NCI-H1436 treated with DMSO at 0.1 percent for 48 hours (cell line): ENCODE measurements at regions not wholly inside any gene's neighbourhood (a gene's known extent, or its start where the extent isn't known, plus 50 kb on each side); places are given as distances from the start of the nearest gene placed in this dataset.

ENCODE experiments used
- DNase-seq: peaks from one replicate; lab custom pipeline; 2025; lab: John Stamatoyannopoulos, UW

GRCh38 chr6:82015043-82015442 lies 232.5 kb downstream of the IBTK start:
- DNase-seq, result no peak

- DNase-seq, result no peak
Observed at GRCh38 chr6:82013561-82014530, 233.7 kb downstream of the IBTK start.

- DNase-seq, result no peak
Observed at GRCh38 chr6:82006027-82006738, 241.4 kb downstream of the IBTK start.

GRCh38 chr6:82000551-82000950 lies 247.0 kb downstream of the IBTK start:
- DNase-seq, result no peak

GRCh38 chr6:81999826-82000225 lies 247.3 kb upstream of the TENT5A start:
- no peak for DNase-seq

GRCh38 chr6:81999270-81999669 lies 246.8 kb upstream of the TENT5A start:
- DNase-seq, result no peak

- no peak for DNase-seq
Observed at GRCh38 chr6:81998432-81998831, 246.0 kb upstream of the TENT5A start.

- no peak for DNase-seq
Observed at GRCh38 chr6:81997090-81997926, 244.8 kb upstream of the TENT5A start.

- DNase-seq, result no peak
Observed at GRCh38 chr6:81996414-81996813, 243.9 kb upstream of the TENT5A start.

GRCh38 chr6:81995548-81996289 lies 243.2 kb upstream of the TENT5A start:
- no peak for DNase-seq

GRCh38 chr6:81988871-81989270 lies 236.4 kb upstream of the TENT5A start:
- no peak for DNase-seq

- DNase-seq, result no peak
Observed at GRCh38 chr6:81988446-81988845, 236.0 kb upstream of the TENT5A start.

- DNase-seq, result no peak
Observed at GRCh38 chr6:81987293-81987692, 234.8 kb upstream of the TENT5A start.

- no peak for DNase-seq
Observed at GRCh38 chr6:81985191-81985590, 232.7 kb upstream of the TENT5A start.

GRCh38 chr6:81984599-81984998 lies 232.1 kb upstream of the TENT5A start:
- no peak for DNase-seq

- DNase-seq, result no peak
Observed at GRCh38 chr6:81981812-81982211, 229.3 kb upstream of the TENT5A start.

- DNase-seq, result no peak
Observed at GRCh38 chr6:81979767-81980166, 227.3 kb upstream of the TENT5A start.

GRCh38 chr6:81979329-81979728 lies 226.8 kb upstream of the TENT5A start:
- DNase-seq, result no peak

- DNase-seq, result no peak
Observed at GRCh38 chr6:81978230-81978629, 225.7 kb upstream of the TENT5A start.

- no peak for DNase-seq
Observed at GRCh38 chr6:81977486-81977885, 225.0 kb upstream of the TENT5A start.

GRCh38 chr6:81969814-81970213 lies 217.3 kb upstream of the TENT5A start:
- no peak for DNase-seq

GRCh38 chr6:81969011-81969410 lies 216.5 kb upstream of the TENT5A start:
- no peak for DNase-seq
